SK-N-SH (cell line): ENCODE measurements at regions not wholly inside any gene's neighbourhood (a gene's known extent, or its start where the extent isn't known, plus 50 kb on each side); places are given as distances from the start of the nearest gene placed in this dataset.

Experiments
- CTCF ChIA-PET: fragments of 300-600, 350-600 bp; formaldehyde crosslinking; extraction: SDS; loops from one replicate; lab custom pipeline; 2021; lab: Yijun Ruan, JAX
- POLR2A ChIA-PET: fragments of 350-600 bp; sonication (Branson Sonifier 250); formaldehyde crosslinking; extraction: SDS; loops from one replicate; lab custom pipeline; 2020; ENCODE audit warnings: antibody characterized with exemption, inconsistent platforms; lab: Yijun Ruan, JAX
- DNase-seq: peaks from one replicate; pipeline ENCODE4 v3.0.0; 2012
- H2AFZ ChIP-seq: fragments of 200-600 bp; sonication (generic); 2 replicates; pipeline ENCODE4 v1.8.1; 2016; ENCODE audit warnings: antibody characterized with exemption, mild to moderate bottlenecking, low read depth
- H3F3A ChIP-seq: fragments of 200-600 bp; sonication (generic); replicated peaks from 2 replicates; pipeline ENCODE3; 2016; ENCODE audit warnings: antibody characterized with exemption, mild to moderate bottlenecking; ENCODE audit not compliant: insufficient read depth
- H3K27ac ChIP-seq, 2 experiments: fragments of 200-500 bp in 1 of 2; fragments of 200-600 bp in 1 of 2; sonication (Bioruptor generic) in 1 of 2; sonication (generic), shearing (Covaris generic) in 1 of 2; 2 replicates each; pipeline versions ENCODE4 v1.5.1 to v1.6.1; 2014 to 2016; ENCODE audit warnings: low read depth in 2 of 2, inconsistent platforms in 1 of 2, low read length in 1 of 2, mild to moderate bottlenecking in 1 of 2, mixed read lengths in 1 of 2
- H3K27me3 ChIP-seq: fragments of 200-600 bp; sonication (generic), shearing (Covaris generic); 2 replicates; pipeline ENCODE4 v1.6.1; 2016; ENCODE audit warnings: mixed run types; ENCODE audit not compliant: insufficient read depth
- H3K36me3 ChIP-seq, 2 experiments: fragments of 200-500 bp in 1 of 2; fragments of 200-600 bp in 1 of 2; sonication (Bioruptor generic) in 1 of 2; sonication (generic) in 1 of 2; replicated peaks in 1 of 2; 2 replicates each; pipeline versions ENCODE3 to v1.5.1; 2014 to 2016; ENCODE audit warnings: low read length in 1 of 2, mild to moderate bottlenecking in 1 of 2; ENCODE audit not compliant: insufficient read depth in 2 of 2, control insufficient read depth in 1 of 2
- H3K4me1 ChIP-seq, 2 experiments: fragments of 200-500 bp in 1 of 2; fragments of 200-600 bp in 1 of 2; sonication (Bioruptor generic) in 1 of 2; sonication (generic), shearing (Covaris generic) in 1 of 2; 2 replicates each; pipeline versions ENCODE4 v1.5.1 to v1.6.1; 2014 to 2016; ENCODE audit warnings: low read depth in 1 of 2, low read length in 1 of 2, mixed run types in 1 of 2; ENCODE audit not compliant: insufficient read depth in 2 of 2, control insufficient read depth in 1 of 2
- H3K4me2 ChIP-seq: fragments of 200-600 bp; sonication (generic), shearing (Covaris generic); 2 replicates; pipeline ENCODE4 v1.6.1; 2017; ENCODE audit warnings: mixed run types
- H3K4me3 ChIP-seq, 2 experiments: fragments of 200-500 bp in 1 of 2; fragments of 200-600 bp in 1 of 2; sonication (Bioruptor generic) in 1 of 2; sonication (generic), shearing (Covaris generic) in 1 of 2; 2 replicates each; pipeline versions ENCODE4 v1.5.1 to v1.8.1; 2014 to 2016; ENCODE audit warnings: low read depth in 2 of 2, inconsistent platforms in 1 of 2, low read length in 1 of 2, mild to moderate bottlenecking in 1 of 2, mixed read lengths in 1 of 2, moderate library complexity in 1 of 2
- H3K79me2 ChIP-seq: fragments of 200-600 bp; sonication (generic); 2 replicates; pipeline ENCODE4 v1.8.1; 2017; ENCODE audit warnings: mild to moderate bottlenecking; ENCODE audit not compliant: insufficient read depth
- H3K9ac ChIP-seq: fragments of 200-600 bp; sonication (generic); 2 replicates; pipeline ENCODE4 v1.6.1; 2017; ENCODE audit warnings: mixed run types
- H3K9me2 ChIP-seq: fragments of 200-600 bp; sonication (generic); 2 replicates; pipeline ENCODE4 v1.6.1; 2017; ENCODE audit warnings: mixed run types
- H3K9me3 ChIP-seq: fragments of 200-600 bp; sonication (generic); 2 replicates; pipeline ENCODE4 v1.6.1; 2017; ENCODE audit warnings: mixed run types, mild to moderate bottlenecking, moderate library complexity
- H4K20me1 ChIP-seq: fragments of 200-600 bp; sonication (generic); 2 replicates; pipeline ENCODE4 v1.6.1; 2017; ENCODE audit warnings: mild to moderate bottlenecking, mixed run types; ENCODE audit not compliant: insufficient read depth
- FOXJ3 ChIP-seq: sonication (generic); formaldehyde crosslinking; IDR thresholded peaks from 2 replicates; pipeline ENCODE4 v1.5.1; 2020; ENCODE audit warnings: mild to moderate bottlenecking, missing genetic modification reagents
- JUND ChIP-seq: IDR thresholded peaks from 2 replicates; pipeline ENCODE4 v1.4.0; 2012
- NFIC ChIP-seq: IDR thresholded peaks from 2 replicates; pipeline ENCODE4 v1.4.0; 2012; ENCODE audit warnings: borderline replicate concordance
- RAD21 ChIP-seq: IDR thresholded peaks from 2 replicates; pipeline ENCODE4 v1.6.1; 2012; ENCODE audit warnings: mild to moderate bottlenecking, low read length
- RFX5 ChIP-seq: IDR thresholded peaks from 2 replicates; pipeline ENCODE4 v1.6.1; 2012; ENCODE audit warnings: mild to moderate bottlenecking, improper control_type of control experiment, low read length
- TCF12 ChIP-seq: IDR thresholded peaks from 2 replicates; pipeline ENCODE4 v1.4.0; 2012
- TEAD4 ChIP-seq: IDR thresholded peaks from 2 replicates; pipeline ENCODE4 v1.4.0; 2012; ENCODE audit warnings: mild to moderate bottlenecking, borderline replicate concordance; ENCODE audit not compliant: insufficient read depth
- WGBS: methylation state at CpG from one replicate; pipeline ENCODE4 v1.1.6; 2017; ENCODE audit warnings: low lambda C conversion rate; 5-methylcytosine and 5-hydroxymethylcytosine counted together
- TF ChIP-seq, protein P1 (sequence below): IDR thresholded peaks from 2 replicates; pipeline ENCODE4 v1.6.1; 2012; ENCODE audit warnings: mild to moderate bottlenecking, low read depth, low read length, moderate library complexity

GRCh38 chr5:168217497-168217896, 73.9 kb upstream of the WWC1 start:
- no peaks in the 10 kb centered on the region for H3K79me2 ChIP-seq
- no peak overlapping the region for H2AFZ ChIP-seq
- POLR2A ChIA-PET, result no interaction called here
- no peak overlapping the region for H3K27ac ChIP-seq
- H3K27me3 ChIP-seq, result peaks cover 7% of the 10 kb centered on the region; the same call in 1 of the 2 replicates
- CTCF ChIA-PET, result interaction anchor here (0.8 to 1.5 kb wide), 5 partner anchors 40 to 630 kb away, joined by 3 to 6 read pairs (median 3); no protein-coding TSS in a partner anchor
- H3K9ac ChIP-seq, result no peak overlapping the region
- H4K20me1 ChIP-seq, result no peaks in the 10 kb centered on the region
- no peak for DNase-seq
- no peaks in the 10 kb centered on the region for H3K9me2 ChIP-seq
- no peak for TF ChIP-seq JUND
- TF ChIP-seq TCF12, result no peak
- no peak for TF ChIP-seq RFX5
- no peak for TF ChIP-seq NFIC
- TF ChIP-seq TEAD4, result no peak
- TF ChIP-seq, all 33 proteins: peak for 0
- H3K4me3 ChIP-seq, result no peak overlapping the region
- WGBS, result 64% methylated on average over 7 of the region's 7 CpGs
- no peak overlapping the region for H3K4me2 ChIP-seq
- H3K9me3 ChIP-seq, result no peaks in the 10 kb centered on the region
- H3F3A ChIP-seq, result no peaks in the 10 kb centered on the region
- peaks cover 0 to 7% of the 10 kb centered on the region in 2 experiments; a peak in 1 of 4 replicates for H3K4me1 ChIP-seq
- no peaks in the 10 kb centered on the region for H3K36me3 ChIP-seq

DNA sequence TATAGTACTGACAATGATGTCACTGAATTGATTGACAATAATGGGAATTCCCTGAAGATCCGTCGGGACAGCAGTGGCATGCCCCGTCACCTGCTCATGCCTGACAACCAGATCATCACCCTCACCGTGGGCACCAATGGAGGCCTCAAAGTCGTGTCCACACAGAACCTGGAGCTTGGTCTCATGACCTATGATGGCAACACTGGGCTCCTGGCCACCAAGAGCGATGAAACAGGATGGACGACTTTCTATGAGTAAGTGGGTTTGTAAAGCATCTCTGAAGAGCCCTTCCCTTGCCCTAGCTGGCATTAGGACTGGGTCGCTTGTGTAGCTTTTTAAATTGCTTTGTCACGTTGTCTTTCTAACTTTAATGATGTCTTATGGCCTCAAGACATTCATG, 72.7 kb upstream of the WWC1 start:
- Histone ChIP-seq H3F3A (no peaks in the 10 kb centered on the region), H3K9me3 (no peaks in the 10 kb centered on the region), H4K20me1 (no peaks in the 10 kb centered on the region), H3K9me2 (no peaks in the 10 kb centered on the region), H3K4me1 (peaks cover 0 to 4% of the 10 kb centered on the region in 2 experiments; a peak in 1 of 4 replicates), H3K27me3 (peaks cover 7% of the 10 kb centered on the region; the same call in 1 of the 2 replicates), H2AFZ (no peak overlapping the region), H3K4me2 (no peak overlapping the region), H3K27ac (no peak overlapping the region), H3K79me2 (no peaks in the 10 kb centered on the region), H3K36me3 (no peaks in the 10 kb centered on the region), H3K9ac (no peak overlapping the region), H3K4me3 (no peak overlapping the region)
- TF ChIP-seq FOXJ3 (no peak), RAD21 (no peak)
- TF ChIP-seq, protein P1, sequence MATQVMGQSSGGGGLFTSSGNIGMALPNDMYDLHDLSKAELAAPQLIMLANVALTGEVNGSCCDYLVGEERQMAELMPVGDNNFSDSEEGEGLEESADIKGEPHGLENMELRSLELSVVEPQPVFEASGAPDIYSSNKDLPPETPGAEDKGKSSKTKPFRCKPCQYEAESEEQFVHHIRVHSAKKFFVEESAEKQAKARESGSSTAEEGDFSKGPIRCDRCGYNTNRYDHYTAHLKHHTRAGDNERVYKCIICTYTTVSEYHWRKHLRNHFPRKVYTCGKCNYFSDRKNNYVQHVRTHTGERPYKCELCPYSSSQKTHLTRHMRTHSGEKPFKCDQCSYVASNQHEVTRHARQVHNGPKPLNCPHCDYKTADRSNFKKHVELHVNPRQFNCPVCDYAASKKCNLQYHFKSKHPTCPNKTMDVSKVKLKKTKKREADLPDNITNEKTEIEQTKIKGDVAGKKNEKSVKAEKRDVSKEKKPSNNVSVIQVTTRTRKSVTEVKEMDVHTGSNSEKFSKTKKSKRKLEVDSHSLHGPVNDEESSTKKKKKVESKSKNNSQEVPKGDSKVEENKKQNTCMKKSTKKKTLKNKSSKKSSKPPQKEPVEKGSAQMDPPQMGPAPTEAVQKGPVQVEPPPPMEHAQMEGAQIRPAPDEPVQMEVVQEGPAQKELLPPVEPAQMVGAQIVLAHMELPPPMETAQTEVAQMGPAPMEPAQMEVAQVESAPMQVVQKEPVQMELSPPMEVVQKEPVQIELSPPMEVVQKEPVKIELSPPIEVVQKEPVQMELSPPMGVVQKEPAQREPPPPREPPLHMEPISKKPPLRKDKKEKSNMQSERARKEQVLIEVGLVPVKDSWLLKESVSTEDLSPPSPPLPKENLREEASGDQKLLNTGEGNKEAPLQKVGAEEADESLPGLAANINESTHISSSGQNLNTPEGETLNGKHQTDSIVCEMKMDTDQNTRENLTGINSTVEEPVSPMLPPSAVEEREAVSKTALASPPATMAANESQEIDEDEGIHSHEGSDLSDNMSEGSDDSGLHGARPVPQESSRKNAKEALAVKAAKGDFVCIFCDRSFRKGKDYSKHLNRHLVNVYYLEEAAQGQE, result no peak
- 64% methylated on average over 9 of the region's 9 CpGs for WGBS
- ChIA-PET CTCF (interaction anchor here (0.9 to 3.4 kb wide), 27 partner anchors 9 to 646 kb away, joined by 3 to 43 read pairs (median 5); no protein-coding TSS in a partner anchor), POLR2A (no interaction called here)
- DNase-seq, result no peak
